Endothelial cell of umbilical vein (primary cell): ENCODE measurements at regions not wholly inside any gene's neighbourhood (a gene's known extent, or its start where the extent isn't known, plus 50 kb on each side); places are given as distances from the start of the nearest gene placed in this dataset.

ENCODE experiments used
- BruUV-seq: library from RNA; stranded (reverse); fragments of 400-500 nt; replicated peaks from 2 replicates; lab custom pipeline; 2021; lab: Mats Ljungman, UMichigan
- CTCF ChIA-PET: fragments of 300-600, 350-600 bp; sonication (Branson Sonifier 250); formaldehyde crosslinking; loops from one replicate; lab custom pipeline; 2021; ENCODE audit warnings: antibody characterized with exemption, inconsistent platforms; lab: Charles Lee
- POLR2A ChIA-PET: fragments of 300-600, 350-600 bp; sonication (Branson Sonifier 250); formaldehyde crosslinking; loops from one replicate; lab custom pipeline; 2021; ENCODE audit warnings: antibody characterized with exemption, inconsistent platforms; lab: Charles Lee
- DNase-seq: peaks from one replicate; pipeline ENCODE4 v3.0.0-alpha.2; 2011; ENCODE audit warnings: low read depth, low spot score
- FAIRE-seq: peaks from 2 replicates; lab custom pipeline; 2011; peaks lifted over from hg19 to GRCh38; lab: Jason Lieb, UNC
- H2AFZ ChIP-seq: 2 replicates; pipeline ENCODE4 v1.6.0; 2012; ENCODE audit warnings: low read depth, low read length, control low read depth, inconsistent platforms
- H3K27ac ChIP-seq: 2 replicates; pipeline ENCODE4 v1.5.1; 2011; ENCODE audit warnings: low read depth, mild to moderate bottlenecking, control low read depth, low read length, moderate library complexity; ENCODE audit not compliant: insufficient read depth
- H3K27me3 ChIP-seq, 2 experiments: 2 replicates each; pipeline versions ENCODE4 v1.6.0 to v1.6.1; 2011; ENCODE audit warnings: low read length in 2 of 2, mixed read lengths in 1 of 2; ENCODE audit not compliant: control insufficient read depth in 2 of 2, insufficient read depth in 2 of 2
- H3K36me3 ChIP-seq, 2 experiments: 2 replicates in 1 of 2; 3 replicates in 1 of 2; pipeline ENCODE4 v1.5.1; 2011; ENCODE audit warnings: low read length in 2 of 2, mild to moderate bottlenecking in 1 of 2, moderate library complexity in 1 of 2; ENCODE audit not compliant: control insufficient read depth in 2 of 2, insufficient read depth in 2 of 2; ENCODE audit errors: extremely low read depth in 1 of 2
- H3K4me1 ChIP-seq: 3 replicates; pipeline ENCODE4 v1.5.1; 2011; ENCODE audit warnings: mild to moderate bottlenecking, low read length; ENCODE audit not compliant: control insufficient read depth, insufficient read depth; ENCODE audit errors: extremely low read depth
- H3K4me2 ChIP-seq: 2 replicates; pipeline ENCODE4 v1.6.1; 2011; ENCODE audit warnings: low read length, control low read depth, mixed read lengths; ENCODE audit not compliant: insufficient read depth
- H3K4me3 ChIP-seq, 3 experiments: fragments of 200-600 bp in 1 of 3; sonication (generic), shearing (Covaris generic) in 1 of 3; replicated peaks in 1 of 3; 2 replicates each; pipeline ENCODE4 v1.5.1; 2011 to 2016; ENCODE audit warnings: control low read depth in 3 of 3, low read length in 3 of 3, mild to moderate bottlenecking in 2 of 3, inconsistent platforms in 1 of 3, low read depth in 1 of 3, moderate library complexity in 1 of 3; ENCODE audit not compliant: insufficient read depth in 1 of 3
- H3K79me2 ChIP-seq: 2 replicates; pipeline ENCODE4 v1.6.0; 2012; ENCODE audit warnings: low read length, inconsistent platforms; ENCODE audit not compliant: control insufficient read depth, insufficient read depth
- H3K9ac ChIP-seq: replicated peaks from 2 replicates; pipeline ENCODE3; 2011; ENCODE audit warnings: low read length, control low read depth; ENCODE audit not compliant: insufficient read depth; ENCODE audit errors: extremely low read depth
- H3K9me1 ChIP-seq: replicated peaks from 3 replicates; pipeline ENCODE4 v1.6.0; 2011; ENCODE audit warnings: mild to moderate bottlenecking, low read length; ENCODE audit not compliant: control insufficient read depth, insufficient read depth; ENCODE audit errors: extremely low read depth
- H3K9me3 ChIP-seq: replicated peaks from 2 replicates; pipeline ENCODE4 v1.5.1; 2012; ENCODE audit warnings: low read length, inconsistent platforms; ENCODE audit not compliant: control insufficient read depth, insufficient read depth
- H4K20me1 ChIP-seq: replicated peaks from 2 replicates; pipeline ENCODE3; 2011; ENCODE audit warnings: mild to moderate bottlenecking, low read length; ENCODE audit not compliant: control insufficient read depth, insufficient read depth; ENCODE audit errors: extremely low read depth
- EZH2 ChIP-seq: IDR thresholded peaks from 2 replicates; pipeline ENCODE4 v1.6.1; 2012; ENCODE audit warnings: borderline replicate concordance, low read depth, mild to moderate bottlenecking, moderate library complexity, low read length, inconsistent platforms; ENCODE audit not compliant: severe bottlenecking
- FOS ChIP-seq: IDR thresholded peaks from 2 replicates; pipeline ENCODE4 v1.6.1; 2011; ENCODE audit warnings: mild to moderate bottlenecking, low read length, moderate library complexity, borderline replicate concordance; ENCODE audit not compliant: insufficient read depth
- GATA2 ChIP-seq: IDR thresholded peaks from 2 replicates; pipeline ENCODE4 v1.7.0; 2011; ENCODE audit warnings: low read depth, mild to moderate bottlenecking, moderate library complexity, mixed read lengths, low read length; ENCODE audit not compliant: insufficient read length, insufficient read depth
- JUN ChIP-seq: IDR thresholded peaks from 2 replicates; pipeline ENCODE4 v1.6.1; 2011; ENCODE audit warnings: borderline replicate concordance, low read depth; ENCODE audit not compliant: insufficient read length, insufficient read depth
- MYC ChIP-seq: IDR thresholded peaks from one replicate; pipeline ENCODE4 v1.6.1; 2011; ENCODE audit warnings: mild to moderate bottlenecking, low read depth, low read length
- POLR2A ChIP-seq: IDR thresholded peaks from 2 replicates; pipeline ENCODE4 v1.6.1; 2012; ENCODE audit warnings: low read depth, mild to moderate bottlenecking, control low read depth, low read length
- POLR2AphosphoS5 ChIP-seq: IDR thresholded peaks from 2 replicates; pipeline ENCODE4 v1.6.1; 2012; ENCODE audit warnings: low read depth, mild to moderate bottlenecking, control low read depth, low read length, moderate library complexity; ENCODE audit not compliant: insufficient read depth
- dilution Hi-C: fragments of 300-500 bp; cut with MboI; formaldehyde crosslinking; loops from one replicate; pipeline ENCODE4 v1.15.0; 2019; ENCODE audit warnings: low sequenced_read_pairs; ENCODE audit not compliant: extremely low pct_ligation_motif_present
- intact Hi-C: fragments of 100-400 bp; cut with micrococcal nuclease; formaldehyde crosslinking; loops from one replicate; pipeline ENCODE4 v1.10.0; 2022
- TF ChIP-seq, protein P1 (sequence below), 2 donors: IDR thresholded peaks; 1 replicate in 1 of 2; 2 replicates in 1 of 2; pipeline ENCODE4 v1.5.1; 2011; ENCODE audit warnings: low read length in 2 of 2, mild to moderate bottlenecking in 2 of 2, moderate library complexity in 2 of 2, control low read depth in 1 of 2, inconsistent platforms in 1 of 2, low read depth in 1 of 2; ENCODE audit not compliant: insufficient read depth in 1 of 2; ENCODE audit errors: extremely low read depth in 1 of 2
- TF ChIP-seq, protein P2 (sequence below): IDR thresholded peaks from 2 replicates; pipeline ENCODE4 v1.6.1; 2011; ENCODE audit not compliant: insufficient read depth, insufficient read length

DNA sequence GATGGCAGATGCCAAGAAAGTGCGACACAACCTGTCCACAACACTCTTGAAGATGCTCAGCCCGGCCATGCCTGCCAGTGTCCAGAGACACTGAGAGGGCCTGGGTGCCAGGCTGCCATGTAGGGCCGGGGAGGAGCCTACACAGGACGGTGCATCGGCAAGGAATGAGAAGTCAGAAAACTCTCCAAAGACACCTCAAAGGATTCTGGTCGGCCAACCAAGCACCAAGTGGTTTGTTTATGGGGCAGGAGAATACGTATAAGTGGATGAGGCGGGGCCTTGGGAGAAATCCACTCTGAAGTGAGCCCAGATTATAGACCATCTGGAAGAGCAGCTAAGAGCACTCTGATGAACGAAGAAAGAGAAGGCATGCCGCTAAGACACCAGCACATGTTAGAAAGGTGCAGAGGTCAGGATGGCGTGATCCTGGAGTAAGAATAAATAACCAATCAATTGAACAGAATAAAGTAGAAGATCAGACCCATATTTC, 120.7 kb upstream of the FOXQ1 start:
- no TSS peak for BruUV-seq
- no peak overlapping the region for H3K4me3 ChIP-seq
- intact Hi-C loops (no loop called here), dilution Hi-C loops (no loop called here)
- H3K4me2 ChIP-seq: no peak overlapping the region
- no peak for DNase-seq
- H3K27me3 ChIP-seq: no peaks in the 10 kb centered on the region
- no peaks in the 10 kb centered on the region for H3K4me1 ChIP-seq
- H2AFZ ChIP-seq: no peak overlapping the region
- no peak for FAIRE-seq
- no peaks in the 10 kb centered on the region for H3K9me1 ChIP-seq
- H3K79me2 ChIP-seq: no peaks in the 10 kb centered on the region
- POLR2A ChIA-PET: no interaction called here
- H3K9ac ChIP-seq: no peak overlapping the region
- TF ChIP-seq EZH2: no peak
- TF ChIP-seq POLR2AphosphoS5: no peak
- TF ChIP-seq, protein P1, sequence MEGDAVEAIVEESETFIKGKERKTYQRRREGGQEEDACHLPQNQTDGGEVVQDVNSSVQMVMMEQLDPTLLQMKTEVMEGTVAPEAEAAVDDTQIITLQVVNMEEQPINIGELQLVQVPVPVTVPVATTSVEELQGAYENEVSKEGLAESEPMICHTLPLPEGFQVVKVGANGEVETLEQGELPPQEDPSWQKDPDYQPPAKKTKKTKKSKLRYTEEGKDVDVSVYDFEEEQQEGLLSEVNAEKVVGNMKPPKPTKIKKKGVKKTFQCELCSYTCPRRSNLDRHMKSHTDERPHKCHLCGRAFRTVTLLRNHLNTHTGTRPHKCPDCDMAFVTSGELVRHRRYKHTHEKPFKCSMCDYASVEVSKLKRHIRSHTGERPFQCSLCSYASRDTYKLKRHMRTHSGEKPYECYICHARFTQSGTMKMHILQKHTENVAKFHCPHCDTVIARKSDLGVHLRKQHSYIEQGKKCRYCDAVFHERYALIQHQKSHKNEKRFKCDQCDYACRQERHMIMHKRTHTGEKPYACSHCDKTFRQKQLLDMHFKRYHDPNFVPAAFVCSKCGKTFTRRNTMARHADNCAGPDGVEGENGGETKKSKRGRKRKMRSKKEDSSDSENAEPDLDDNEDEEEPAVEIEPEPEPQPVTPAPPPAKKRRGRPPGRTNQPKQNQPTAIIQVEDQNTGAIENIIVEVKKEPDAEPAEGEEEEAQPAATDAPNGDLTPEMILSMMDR (IDR thresholded peaks at IDR 0.05; ENCODE audit: extremely low read depth in 1 of 2, insufficient read depth in 1 of 2, low read depth in 1 of 2, low read length in 2 of 2): no peak
- TF ChIP-seq GATA2: no peak
- no peak for TF ChIP-seq FOS
- TF ChIP-seq POLR2A: no peak
- TF ChIP-seq JUN: no peak
- TF ChIP-seq, protein P2, sequence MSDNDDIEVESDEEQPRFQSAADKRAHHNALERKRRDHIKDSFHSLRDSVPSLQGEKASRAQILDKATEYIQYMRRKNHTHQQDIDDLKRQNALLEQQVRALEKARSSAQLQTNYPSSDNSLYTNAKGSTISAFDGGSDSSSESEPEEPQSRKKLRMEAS: no peak
- TF ChIP-seq MYC: no peak
- CTCF ChIA-PET: no interaction called here
- H3K27ac ChIP-seq: no peak overlapping the region
- no peaks in the 10 kb centered on the region for H3K36me3 ChIP-seq
- H4K20me1 ChIP-seq: no peaks in the 10 kb centered on the region
- H3K9me3 ChIP-seq: no peaks in the 10 kb centered on the region
